GM18870 (cell line): ENCODE measurements at regions not wholly inside any gene's neighbourhood (a gene's known extent, or its start where the extent isn't known, plus 50 kb on each side); places are given as distances from the start of the nearest gene placed in this dataset.
"Not testable (repeated sequence)": the region's sequence is repeated elsewhere in the genome, so short reads cannot be mapped to it uniquely, and the experiment has no call there.

ENCODE experiments used
- ATAC-seq: cut with Tn5 transposase; IDR thresholded peaks from one replicate; pipeline ENCODE4 v1.9.1; 2021; ENCODE audit warnings: moderate library complexity; ENCODE audit not compliant: unreplicated experiment

GRCh38 chr6:90916968-90917367 is 330.1 kb upstream of the MAP3K7 start:
- ATAC-seq, result no peak

DNA sequence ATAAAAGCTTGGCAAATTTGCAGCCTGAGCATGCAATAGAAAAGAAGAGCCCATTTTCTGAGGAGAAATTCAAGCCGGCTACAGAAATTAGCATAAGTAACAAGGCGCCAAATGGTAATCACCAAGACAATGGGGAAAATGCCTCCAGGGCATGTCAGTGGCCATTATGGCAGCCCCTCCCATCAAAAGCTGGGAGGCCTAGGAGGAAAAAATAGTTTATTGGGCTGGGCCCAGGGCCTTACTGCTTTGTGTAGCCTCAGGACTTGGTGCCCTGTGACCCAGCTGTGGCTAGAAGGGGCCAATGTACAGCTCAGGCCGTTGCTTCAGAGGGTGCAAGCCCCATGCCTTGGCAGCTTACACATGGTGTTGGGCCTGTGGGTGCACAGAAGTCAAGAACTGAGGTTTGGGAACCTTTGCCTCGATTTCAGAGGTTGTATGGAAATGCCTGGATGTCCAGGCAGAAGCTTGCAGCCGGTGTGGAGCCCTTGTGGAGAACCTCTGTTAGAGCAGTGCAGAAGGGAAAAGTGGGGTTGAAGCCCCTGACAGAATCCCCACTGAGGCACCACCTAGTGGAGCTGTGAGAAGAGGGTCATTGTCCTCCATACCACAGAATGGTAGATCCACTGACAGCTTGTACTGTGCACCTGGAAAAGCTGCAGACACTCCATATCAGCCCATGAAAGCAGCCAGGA is 328.5 kb upstream of the MAP3K7 start:
- ATAC-seq, result no peak

DNA sequence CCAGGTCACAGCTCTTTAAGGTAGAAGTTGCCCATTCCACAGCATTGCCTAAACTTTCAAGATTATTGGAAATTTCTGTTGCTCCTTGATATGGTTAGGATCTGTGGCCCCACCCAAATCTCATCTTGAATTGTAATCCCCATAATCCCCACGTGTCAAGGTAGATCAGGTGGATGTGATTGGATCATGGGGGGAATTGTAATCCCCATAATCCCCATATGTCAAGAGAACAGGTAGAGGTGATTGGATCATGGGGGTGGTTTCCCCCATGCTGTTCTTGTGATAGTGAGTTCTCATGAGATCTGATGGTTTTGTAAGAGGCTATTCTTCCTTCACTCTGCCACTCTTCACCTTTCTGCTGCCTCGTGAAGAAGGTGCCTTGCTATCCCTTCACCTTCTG is 327.4 kb upstream of the MAP3K7 start:
- no peak for ATAC-seq

DNA sequence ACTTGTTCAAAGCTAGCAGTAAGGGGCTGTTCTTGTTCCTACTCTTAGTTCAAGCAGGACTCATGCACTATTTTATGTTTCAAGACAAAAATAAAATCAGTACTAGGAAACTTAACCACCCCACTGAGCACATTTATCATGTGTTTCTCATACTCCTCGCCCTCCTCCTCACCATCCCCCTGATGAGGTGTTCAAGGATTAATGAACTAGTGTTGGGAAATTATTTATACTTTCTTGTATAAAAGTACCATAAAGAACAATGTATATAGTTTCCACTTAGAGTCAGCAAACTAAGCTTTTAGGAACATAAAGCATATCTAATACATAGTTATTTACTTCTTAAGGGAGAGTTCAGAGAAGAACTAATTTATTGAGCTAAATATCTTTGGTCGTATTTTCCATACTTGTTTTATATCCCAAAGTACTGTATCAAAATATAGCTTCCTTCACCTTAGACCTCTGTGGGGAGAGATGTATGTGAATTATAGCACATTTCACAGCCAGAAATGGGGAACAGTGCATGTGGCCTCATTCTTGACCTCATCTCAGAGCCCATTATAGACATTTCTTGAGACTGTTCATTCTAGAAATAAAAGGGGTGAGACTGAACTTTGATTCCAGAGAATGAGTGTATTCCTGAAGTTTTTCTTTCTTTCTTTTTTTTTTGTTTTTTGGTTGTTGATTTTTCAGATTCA is 326.5 kb upstream of the MAP3K7 start:
- no peak for ATAC-seq

GRCh38 chr6:90911642-90912041 is 324.8 kb upstream of the MAP3K7 start:
- no peak for ATAC-seq

DNA sequence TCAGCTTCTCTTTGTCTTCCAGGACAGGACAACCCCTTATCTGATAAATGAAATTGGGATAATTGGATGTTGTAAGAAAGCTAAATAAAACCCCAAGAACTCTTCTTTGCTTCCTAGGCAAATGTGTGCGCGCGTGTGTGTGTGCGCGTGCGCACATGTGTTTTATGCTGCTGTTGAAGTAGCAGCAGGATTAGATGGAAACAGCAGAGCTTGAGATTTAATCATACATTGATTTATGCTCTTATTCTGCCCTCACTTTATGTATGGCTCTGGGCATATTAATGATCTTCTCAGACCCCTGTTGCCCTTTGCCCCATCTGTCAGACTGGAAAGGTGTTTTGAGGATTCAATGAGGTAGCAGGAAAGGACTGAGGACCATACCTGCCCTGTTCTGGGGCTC is 324.0 kb upstream of the MAP3K7 start:
- ATAC-seq, result no peak

DNA sequence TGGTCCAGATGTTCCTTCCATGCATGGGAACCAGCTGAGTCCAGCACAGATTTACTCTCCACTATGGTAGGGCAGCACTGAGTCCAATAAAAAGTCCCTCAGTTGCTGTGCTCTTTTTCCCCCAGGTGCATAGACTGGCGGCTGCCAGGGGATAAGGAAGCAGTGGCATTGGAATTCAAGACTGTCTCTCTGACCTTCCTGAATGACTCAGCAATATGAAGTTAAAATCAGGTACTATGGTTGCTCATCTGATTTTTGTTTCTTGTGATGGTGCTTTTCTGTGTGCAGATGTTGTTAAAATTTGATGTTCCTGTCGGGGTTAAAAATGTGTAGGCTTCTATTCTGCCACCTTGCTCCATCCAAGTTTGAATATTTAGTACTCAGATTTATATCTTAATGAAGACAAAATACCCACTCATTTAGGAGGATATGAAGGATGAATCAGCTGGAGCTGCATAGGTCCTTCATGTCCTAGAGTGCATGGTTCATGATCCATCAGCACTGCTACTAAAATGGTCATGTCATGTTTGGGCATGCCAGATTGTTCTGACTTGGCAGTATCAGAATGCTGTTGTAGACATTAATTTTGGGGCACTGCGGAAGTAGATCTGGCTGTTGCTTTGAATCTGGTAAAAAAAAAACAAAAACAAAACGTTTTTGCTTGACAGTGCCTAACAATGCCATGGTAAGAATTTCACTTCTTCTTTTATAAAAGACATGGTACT is 321.2 kb upstream of the MAP3K7 start:
- no peak for ATAC-seq

DNA sequence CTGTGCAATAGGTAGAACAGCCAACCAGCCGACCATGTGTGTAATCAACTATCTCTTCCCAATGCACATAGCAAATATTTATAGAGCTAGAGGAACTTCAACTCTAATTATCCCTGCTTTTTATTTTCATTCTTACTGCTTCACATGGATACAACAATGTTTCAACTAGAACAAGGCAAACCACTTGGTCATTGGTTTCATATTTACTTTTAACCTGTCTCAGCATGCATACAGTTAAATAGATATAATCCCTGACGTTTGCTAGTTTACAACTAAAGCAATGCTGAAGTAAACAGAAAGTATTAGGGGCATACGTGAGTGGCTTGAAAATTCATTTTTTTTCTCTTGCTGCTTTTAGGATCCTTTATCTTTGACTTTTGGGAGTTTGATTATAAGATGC is 318.5 kb upstream of the MAP3K7 start:
- ATAC-seq, result no peak

DNA sequence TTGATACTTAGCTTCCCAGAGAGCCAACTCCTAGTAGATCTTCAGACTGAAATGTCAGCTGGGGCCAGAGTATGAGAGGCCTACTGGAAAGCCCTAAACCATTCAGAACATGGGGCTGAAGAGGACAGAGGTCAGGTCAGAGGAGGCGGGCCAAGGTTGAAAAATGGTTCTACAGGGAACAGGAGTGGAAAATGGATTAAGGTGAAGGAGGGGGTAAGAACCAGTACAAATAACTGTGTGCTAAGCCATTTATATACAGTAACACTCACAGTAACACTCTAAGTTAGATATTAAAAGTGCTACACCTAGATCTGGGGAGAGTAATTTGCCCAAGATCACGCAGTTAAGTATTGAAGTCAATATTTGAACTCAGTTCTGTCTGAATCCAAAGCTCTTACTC is 313.2 kb upstream of the MAP3K7 start:
- no peak for ATAC-seq

- no peak for ATAC-seq
Observed at GRCh38 chr6:90898763-90899162, 311.9 kb upstream of the MAP3K7 start.

DNA sequence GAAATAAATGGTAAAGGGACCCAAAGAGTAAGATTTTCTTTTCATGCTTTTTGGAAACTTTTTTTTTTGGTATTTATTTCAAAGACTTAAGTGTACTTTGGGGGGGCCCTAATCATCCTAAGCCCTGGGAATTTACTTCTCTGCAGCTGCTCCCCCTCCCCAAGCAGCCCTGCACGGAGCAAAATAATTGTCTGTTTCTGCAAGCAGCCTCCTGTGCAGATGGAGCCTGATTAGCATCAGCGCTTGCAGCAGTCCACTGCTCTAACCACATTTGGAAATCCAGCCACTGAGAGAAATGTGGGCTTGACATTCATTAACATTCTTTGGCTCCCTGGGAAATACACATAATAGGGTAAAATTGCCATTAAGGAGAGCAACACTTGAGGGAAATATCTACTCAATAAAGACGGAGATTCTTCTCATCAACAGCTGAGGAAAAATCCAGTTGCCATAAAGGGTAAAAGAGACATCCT is 309.2 kb upstream of the MAP3K7 start:
- no peak for ATAC-seq

DNA sequence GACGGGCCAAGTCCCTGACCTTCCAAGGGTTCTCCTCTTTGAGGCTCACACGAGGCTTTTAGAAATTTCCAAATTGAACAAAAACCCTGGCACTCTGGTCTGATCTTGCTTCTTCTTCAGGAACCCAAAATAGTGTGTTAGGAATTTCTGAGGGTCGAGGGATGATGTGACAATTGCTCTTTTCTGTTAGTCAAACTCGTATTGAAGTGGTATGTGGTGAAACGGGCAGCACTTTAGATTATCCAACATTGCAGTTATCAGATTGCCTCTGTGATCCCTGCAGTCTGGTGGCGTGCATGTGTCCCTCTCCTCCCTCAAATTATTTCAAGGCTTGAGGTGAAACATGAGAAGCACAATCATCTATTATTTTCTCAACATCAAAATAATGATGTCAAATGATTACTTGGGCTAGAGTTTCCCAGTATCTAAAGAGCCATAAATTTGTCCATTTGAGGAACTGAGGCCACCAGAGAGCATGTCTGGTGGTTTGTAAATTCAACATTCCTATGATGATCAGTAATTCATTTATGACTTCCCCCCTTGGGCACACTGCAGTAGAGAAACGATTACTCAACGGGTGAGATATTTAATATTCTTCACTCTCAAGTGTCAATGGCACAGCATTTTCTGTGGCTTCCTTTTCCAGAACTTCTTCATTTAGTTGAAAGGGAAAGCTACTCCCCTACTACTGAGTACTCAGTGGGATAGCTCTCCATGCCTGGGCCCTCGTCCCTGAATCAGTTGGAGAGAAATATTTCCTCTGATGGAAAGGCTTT is 308.6 kb upstream of the MAP3K7 start:
- no peak for ATAC-seq

DNA sequence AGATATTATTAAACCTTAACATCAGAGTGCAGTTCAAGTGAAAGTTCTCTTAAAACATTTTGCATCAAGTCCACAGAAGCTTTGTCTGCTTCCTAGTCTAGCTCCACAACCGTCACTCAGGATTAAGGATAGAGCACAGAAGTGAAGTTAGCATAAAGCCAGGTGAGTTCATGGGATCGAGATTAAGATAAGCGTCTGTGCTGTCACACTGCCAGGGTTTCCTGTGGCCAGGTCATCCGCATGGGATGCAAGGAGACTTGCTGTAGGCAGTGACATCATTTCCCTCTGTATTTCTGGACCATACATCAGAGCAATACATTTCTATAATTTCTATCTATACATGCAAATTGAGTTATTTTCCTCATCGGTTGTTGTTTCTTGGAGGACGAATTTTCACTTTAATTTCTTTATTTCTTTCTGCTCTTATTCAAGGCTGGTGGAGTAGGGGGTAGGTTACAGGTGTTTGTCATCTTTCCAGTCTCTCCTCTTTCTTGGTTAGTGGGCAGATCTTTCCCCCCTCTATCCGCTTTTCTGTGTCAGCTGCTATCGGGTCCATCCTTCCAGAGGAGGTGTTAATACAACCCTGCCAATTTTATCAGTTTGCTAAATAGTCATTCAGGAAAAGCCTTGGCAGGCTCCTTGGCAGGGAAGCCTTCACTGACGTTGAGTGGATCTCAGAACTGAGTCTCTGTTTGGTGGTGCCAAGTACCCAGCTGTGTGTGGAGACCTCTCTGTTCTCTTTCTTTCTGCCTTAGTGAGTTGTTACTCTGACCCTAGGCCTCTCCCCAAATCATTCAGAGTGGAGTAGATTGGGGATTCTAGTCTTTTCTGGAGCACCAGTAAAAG is 307.6 kb upstream of the MAP3K7 start:
- ATAC-seq, result no peak

DNA sequence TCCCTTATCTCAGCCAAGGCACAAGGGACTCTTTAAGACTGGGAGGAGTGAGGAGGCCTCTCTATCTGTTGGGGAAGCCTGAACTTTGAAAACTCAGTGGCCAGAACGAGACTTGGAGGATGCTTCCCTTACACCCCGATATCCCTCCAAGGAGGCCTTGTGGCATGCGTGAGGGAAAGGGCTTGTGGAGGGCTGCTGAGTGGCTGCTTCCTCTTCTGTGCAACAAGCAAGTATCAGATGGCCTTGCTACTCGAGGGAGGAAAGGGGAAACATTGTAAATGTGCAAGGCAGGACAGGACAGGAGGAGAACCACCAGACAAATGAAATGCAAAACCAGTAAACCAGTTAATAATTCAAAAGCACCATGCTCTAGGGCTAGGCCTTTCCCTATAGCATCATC is 306.5 kb upstream of the MAP3K7 start:
- no peak for ATAC-seq

GRCh38 chr6:90892271-90892670 is 305.4 kb upstream of the MAP3K7 start:
- no peak for ATAC-seq

GRCh38 chr6:90891355-90891754 is 304.5 kb upstream of the MAP3K7 start:
- ATAC-seq, result no peak

- no peak for ATAC-seq
Observed at GRCh38 chr6:90890683-90891330, 303.9 kb upstream of the MAP3K7 start.

GRCh38 chr6:90887764-90888163 is 300.9 kb upstream of the MAP3K7 start:
- ATAC-seq, result no peak

DNA sequence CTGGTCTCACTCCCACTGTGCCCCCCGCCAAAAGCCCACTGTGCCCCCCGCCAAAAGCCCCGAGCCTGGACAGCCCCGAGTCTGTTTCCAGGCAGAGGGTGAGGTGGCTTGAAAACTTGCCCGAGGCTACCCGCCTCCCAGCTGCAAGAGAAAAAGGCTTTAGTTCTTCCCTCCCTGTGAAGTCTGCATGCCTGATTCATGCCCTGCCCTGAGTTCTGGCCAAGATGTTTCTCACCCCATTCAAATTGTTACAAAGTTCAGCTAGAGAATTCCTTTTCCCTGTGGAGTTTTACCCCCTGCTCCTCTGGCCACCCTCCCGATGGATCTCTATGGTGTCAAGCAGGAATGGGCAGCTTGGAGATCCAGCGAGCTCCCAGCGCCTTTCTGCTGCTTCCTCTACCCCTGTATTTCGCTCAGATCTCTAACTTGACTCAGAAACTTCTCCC is 298.8 kb upstream of the MAP3K7 start:
- no peak for ATAC-seq

- not testable (repeated sequence) for ATAC-seq
Observed at GRCh38 chr6:90885137-90885536, 298.3 kb upstream of the MAP3K7 start.
